NCI-H146 (cell line): ENCODE measurements at regions not wholly inside any gene's neighbourhood (a gene's known extent, or its start where the extent isn't known, plus 50 kb on each side); places are given as distances from the start of the nearest gene placed in this dataset.

Source experiments
- DNase-seq: peaks from one replicate; lab custom pipeline; 2025; lab: John Stamatoyannopoulos, UW

DNA sequence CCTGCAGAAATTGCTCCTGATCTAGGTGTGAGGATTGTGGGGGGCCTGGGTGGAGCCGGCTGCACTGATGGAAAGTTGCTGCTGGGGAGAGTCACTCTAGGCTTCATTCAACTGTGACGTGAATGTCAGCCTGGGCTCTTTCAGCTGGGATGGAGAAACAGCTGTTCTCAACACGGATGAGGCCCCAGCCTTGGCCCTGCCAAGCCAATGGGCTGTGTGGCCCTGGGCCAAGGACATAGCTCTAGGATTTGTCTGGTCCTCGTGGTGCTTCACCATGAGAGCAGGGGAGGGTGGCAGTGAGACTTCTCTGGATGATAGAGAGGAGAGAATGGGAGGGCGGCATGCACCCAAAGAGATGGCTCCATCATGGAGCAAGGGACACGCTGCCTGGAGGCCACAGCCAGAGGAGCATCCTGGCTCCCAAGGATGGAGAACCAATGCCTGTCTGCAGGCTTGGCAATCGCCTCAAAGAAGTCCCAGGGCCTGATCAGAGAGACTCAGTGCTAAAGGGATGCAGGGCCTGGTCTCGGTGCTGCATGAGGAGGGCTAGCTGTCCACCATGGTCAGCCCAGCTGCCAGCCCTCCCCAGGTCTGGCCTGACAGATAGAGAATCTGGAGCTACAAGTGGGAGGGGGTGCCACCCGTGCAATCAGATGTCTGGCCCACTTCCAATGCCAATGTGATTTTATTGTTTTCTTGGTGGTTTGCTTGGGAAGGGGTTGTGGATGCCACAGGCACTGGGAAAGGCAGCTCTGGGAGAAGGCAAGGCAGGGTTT lies 141.0 kb downstream of the GADD45G start:
- no peak for DNase-seq

- no peak for DNase-seq
Measured at GRCh38 chr9:89746385-89747116, 141.7 kb downstream of the GADD45G start.

DNA sequence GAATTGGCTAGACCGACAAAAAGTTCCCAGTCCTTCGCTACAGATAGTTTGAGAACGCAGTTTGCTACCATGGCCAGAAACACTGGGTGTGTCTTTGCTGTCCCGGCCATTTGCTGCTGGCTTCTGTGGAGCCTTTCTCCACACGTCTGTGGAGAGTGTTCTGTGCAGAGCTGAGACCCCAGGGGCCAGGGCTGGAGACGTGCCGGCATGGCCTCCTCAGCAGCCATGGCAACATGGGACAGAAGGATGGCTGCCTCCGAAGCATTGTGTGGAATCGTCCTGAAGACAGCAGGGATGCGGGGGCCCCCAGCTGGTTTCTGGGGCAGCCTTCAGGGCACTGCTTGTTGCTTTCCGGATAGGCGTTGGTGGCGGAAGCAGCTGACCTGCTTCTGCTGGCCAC lies 142.8 kb downstream of the GADD45G start:
- DNase-seq, result no peak

DNA sequence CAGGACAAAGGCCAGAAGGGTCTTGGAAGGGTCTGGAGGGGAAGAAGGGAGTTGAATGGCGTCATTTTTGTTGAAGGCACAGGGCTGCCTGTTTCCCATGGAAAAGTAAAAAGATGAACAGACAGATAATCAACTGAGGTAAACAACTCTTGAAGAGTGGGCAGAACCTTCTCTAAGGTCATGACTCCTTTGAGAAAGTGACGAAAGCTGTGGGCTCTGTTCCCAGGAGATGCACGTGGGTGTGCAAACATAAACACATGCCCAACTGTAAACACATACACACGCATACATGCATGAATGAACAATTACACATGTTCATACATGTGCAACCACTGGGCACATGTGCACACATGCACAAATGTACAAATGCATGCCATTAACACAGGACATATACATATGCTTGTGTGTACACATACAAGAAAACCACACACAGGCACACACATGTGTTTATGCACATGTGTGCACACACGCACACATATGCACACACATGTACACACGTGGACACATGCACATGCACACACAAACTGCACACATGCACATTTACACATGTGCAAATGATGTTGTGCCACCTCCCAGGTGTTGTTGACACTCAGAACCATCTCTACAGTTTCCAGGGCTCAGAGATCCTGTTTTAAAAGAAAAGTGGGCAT lies 143.3 kb downstream of the GADD45G start:
- DNase-seq, result no peak

DNA sequence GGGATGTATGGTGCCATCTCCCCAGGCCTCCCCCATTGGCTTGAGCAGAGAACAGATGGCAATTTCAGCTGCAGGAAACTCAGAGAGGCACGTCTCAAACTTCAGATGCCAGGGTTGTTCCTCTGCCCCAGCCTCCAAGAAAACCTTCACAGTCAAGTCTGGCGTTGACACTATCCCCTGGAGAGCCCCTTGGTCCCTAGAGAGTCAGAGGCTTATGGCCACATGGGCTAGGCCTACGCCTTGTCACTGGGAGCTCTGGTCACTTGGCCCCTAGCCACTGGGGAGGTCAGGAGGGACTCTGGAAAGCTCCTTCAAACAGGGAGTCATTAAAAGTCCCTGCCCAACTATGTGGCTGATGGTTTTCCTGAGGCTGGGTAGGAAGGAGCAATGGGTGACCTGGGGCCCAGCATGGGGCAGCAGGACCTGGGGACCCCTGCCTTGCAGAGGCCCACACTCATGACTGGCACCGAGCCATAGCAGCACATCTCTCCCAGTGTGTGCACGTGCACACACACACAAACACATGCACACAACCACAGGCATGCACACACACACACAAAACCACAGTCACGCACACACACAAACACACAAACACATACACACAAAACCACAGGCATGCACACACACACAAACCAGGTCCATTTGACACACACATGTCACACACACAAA lies 144.2 kb downstream of the GADD45G start:
- no peak for DNase-seq

- DNase-seq, result no peak
Measured at GRCh38 chr9:89749500-89750116, 144.8 kb downstream of the GADD45G start.

- peak; percentile 60 for DNase-seq
Measured at GRCh38 chr9:89750117-89750791, 145.4 kb downstream of the GADD45G start.

GRCh38 chr9:89751079-89751825 lies 146.4 kb downstream of the GADD45G start:
- DNase-seq, result no peak

- no peak for DNase-seq
Measured at GRCh38 chr9:89752154-89752553, 147.3 kb downstream of the GADD45G start.

DNA sequence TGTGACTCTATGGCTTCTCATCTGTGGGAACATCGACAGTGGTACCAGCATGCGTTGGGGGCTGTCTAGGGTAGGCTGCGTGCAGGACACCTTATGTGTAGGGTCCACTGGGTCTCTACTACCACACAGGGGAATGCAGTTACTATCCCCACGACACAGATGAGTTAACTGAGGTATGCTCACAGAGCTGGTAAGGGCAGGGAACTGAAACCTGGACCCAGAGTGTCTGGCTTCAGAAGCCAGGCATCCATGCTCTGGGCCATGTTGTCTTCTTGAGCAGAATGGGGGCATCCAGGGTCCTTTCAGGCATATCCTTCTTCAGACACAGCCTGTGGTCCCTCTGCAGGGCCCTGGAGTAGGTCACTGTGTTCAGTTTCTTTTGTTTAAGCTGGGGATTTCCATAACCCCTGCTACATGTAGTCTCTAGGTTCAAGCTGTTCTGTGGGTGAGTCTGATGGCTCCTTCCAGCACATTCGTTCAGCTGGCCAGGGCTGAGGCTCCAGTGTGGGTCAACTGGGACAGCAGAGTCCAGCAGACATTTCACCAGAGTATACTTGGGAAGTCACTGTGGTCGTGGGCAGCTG lies 148.8 kb downstream of the GADD45G start:
- no peak for DNase-seq

GRCh38 chr9:89754193-89754592 lies 149.4 kb downstream of the GADD45G start:
- no peak for DNase-seq

DNA sequence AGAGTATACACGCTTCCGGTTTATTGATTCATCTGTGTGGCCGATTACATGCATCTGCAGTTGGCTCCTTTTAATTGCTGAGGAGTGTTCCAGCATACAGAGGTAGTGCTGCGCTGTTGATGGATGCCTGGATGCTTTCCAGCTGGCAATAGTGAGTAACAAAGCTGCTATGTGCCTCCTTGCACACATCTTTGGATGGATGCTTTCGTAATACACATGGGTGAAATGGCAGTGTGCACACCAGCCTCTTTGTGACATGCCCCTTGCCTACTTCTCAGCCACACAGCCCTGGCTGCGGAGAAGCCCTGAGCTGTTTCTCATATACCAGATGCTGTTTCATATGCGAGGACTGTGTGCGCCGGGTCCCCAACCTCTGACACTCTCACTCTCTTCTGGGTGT lies 151.0 kb downstream of the GADD45G start:
- peak; percentile 36 for DNase-seq

GRCh38 chr9:89756891-89757537 lies 152.2 kb downstream of the GADD45G start:
- no peak for DNase-seq

DNA sequence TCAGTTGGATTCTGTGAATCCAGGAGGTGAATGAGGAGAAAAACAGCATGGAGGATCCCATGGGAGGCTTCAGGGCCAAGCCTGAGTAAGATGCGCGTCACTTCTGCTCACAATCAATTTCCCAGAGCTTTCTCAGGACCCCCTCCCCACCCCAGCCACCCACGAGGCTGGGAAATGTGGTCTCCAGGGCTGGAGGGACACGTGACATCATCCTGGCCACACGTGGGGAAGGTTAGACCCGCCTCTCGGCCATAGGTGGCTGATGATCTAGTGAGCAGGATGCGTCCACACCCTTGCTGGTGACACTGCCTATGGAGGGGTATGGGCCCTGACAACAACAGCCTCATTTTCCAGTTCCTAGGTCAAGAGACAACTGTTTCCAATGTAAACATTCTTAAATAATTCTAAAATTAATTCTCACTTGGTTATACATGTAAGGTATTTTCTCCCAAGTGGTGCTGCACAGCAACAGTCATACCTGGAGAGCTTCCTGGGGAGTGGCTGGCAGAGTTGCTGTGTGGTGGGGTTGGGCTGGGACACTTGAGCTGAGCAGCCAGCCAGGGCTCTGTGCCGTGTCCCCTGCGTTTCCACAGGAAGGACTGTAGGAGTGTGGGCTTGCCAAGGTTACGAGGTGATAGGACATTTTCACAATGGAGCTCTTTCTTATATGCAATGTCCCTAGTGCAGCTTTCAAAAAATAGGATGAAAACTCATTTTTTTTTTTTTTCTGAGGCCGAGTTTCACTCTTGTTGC lies 153.1 kb downstream of the GADD45G start:
- no peak for DNase-seq

GRCh38 chr9:89759572-89759971 lies 154.8 kb downstream of the GADD45G start:
- DNase-seq, result peak; percentile 94

- no peak for DNase-seq
Measured at GRCh38 chr9:89760123-89760522, 155.3 kb downstream of the GADD45G start.

GRCh38 chr9:89764217-89764616 lies 159.4 kb downstream of the GADD45G start:
- no peak for DNase-seq

- no peak for DNase-seq
Measured at GRCh38 chr9:89765211-89765946, 160.6 kb downstream of the GADD45G start.
